IMR-90 (cell line): ENCODE measurements at regions not wholly inside any gene's neighbourhood (a gene's known extent, or its start where the extent isn't known, plus 50 kb on each side); places are given as distances from the start of the nearest gene placed in this dataset.

Source experiments
- BHLHE40 ChIP-seq: fragments of 150-350 bp; IDR thresholded peaks from 2 replicates; pipeline ENCODE4 v1.6.1; 2016; ENCODE audit warnings: mild to moderate bottlenecking, low read depth, low read length
- CEBPB ChIP-seq: IDR thresholded peaks from 2 replicates; pipeline ENCODE4 v1.6.1; 2012; ENCODE audit warnings: low read depth, low read length, improper control_type of control experiment
- FOS ChIP-seq: fragments of 150-350 bp; IDR thresholded peaks from 2 replicates; pipeline ENCODE4 v1.6.1; 2016; ENCODE audit warnings: low read depth, low read length
- NFE2L2 ChIP-seq: fragments of 150-350 bp; IDR thresholded peaks from 2 replicates; pipeline ENCODE4 v1.6.1; 2016; ENCODE audit warnings: low read depth, mild to moderate bottlenecking, low read length
- POLR2A ChIP-seq: IDR thresholded peaks from 2 replicates; pipeline ENCODE4 v1.6.1; 2012; ENCODE audit warnings: mild to moderate bottlenecking, low read depth, low read length
- RFX5 ChIP-seq: IDR thresholded peaks from 2 replicates; pipeline ENCODE4 v1.8.0; 2012; ENCODE audit warnings: low read depth, mild to moderate bottlenecking, low read length, moderate library complexity
- SMC3 ChIP-seq: fragments of 150-350 bp; IDR thresholded peaks from 2 replicates; pipeline ENCODE4 v1.6.1; 2016; ENCODE audit warnings: low read depth, mild to moderate bottlenecking, antibody characterized with exemption, low read length, moderate library complexity
- TF ChIP-seq, protein P1 (sequence below): conservative IDR thresholded peaks from 2 replicates; pipeline ENCODE4 v1.5.1; 2012; ENCODE audit warnings: mild to moderate bottlenecking, low read depth, low read length, improper control_type of control experiment
- TF ChIP-seq, protein P2 (sequence below): fragments of 150-350 bp; IDR thresholded peaks from 2 replicates; pipeline ENCODE4 v1.6.1; 2017; ENCODE audit warnings: mild to moderate bottlenecking, antibody characterized with exemption, low read length, low read depth

DNA sequence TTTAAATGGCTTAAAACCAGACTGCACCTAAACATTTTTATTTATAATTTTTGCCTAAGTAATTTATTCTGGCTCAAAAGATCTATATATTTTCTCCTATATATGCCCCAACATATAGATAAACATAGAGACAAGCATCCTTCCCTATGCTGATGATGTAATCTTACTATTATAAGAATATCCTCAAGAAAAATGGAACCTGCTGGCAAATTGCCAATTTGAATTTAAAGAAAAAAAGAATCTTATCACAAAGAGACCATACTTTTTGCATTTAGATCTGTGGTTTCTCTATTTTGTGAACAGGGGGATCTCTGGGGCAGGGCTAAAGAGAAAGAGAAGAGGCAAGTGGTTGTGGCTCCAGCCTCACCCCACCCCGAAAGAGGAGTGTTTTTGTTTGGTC lies 107.2 kb upstream of the CMC1 start:
- TF ChIP-seq, protein P1, sequence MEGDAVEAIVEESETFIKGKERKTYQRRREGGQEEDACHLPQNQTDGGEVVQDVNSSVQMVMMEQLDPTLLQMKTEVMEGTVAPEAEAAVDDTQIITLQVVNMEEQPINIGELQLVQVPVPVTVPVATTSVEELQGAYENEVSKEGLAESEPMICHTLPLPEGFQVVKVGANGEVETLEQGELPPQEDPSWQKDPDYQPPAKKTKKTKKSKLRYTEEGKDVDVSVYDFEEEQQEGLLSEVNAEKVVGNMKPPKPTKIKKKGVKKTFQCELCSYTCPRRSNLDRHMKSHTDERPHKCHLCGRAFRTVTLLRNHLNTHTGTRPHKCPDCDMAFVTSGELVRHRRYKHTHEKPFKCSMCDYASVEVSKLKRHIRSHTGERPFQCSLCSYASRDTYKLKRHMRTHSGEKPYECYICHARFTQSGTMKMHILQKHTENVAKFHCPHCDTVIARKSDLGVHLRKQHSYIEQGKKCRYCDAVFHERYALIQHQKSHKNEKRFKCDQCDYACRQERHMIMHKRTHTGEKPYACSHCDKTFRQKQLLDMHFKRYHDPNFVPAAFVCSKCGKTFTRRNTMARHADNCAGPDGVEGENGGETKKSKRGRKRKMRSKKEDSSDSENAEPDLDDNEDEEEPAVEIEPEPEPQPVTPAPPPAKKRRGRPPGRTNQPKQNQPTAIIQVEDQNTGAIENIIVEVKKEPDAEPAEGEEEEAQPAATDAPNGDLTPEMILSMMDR: no peak
- TF ChIP-seq POLR2A (no peak), RFX5 (no peak), NFE2L2 (no peak), CEBPB (no peak), FOS (no peak), BHLHE40 (no peak), SMC3 (no peak)
- TF ChIP-seq, protein P2, sequence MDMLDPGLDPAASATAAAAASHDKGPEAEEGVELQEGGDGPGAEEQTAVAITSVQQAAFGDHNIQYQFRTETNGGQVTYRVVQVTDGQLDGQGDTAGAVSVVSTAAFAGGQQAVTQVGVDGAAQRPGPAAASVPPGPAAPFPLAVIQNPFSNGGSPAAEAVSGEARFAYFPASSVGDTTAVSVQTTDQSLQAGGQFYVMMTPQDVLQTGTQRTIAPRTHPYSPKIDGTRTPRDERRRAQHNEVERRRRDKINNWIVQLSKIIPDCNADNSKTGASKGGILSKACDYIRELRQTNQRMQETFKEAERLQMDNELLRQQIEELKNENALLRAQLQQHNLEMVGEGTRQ: no peak
